Neutrophil (primary cell): ENCODE measurements at regions not wholly inside any gene's neighbourhood (a gene's known extent, or its start where the extent isn't known, plus 50 kb on each side); places are given as distances from the start of the nearest gene placed in this dataset.

Experiments used
- H3K27ac ChIP-seq: fragments of 200-600 bp; sonication (generic); 2 replicates; pipeline ENCODE4 v1.5.1; 2016; ENCODE audit warnings: mild to moderate bottlenecking, moderate library complexity
- H3K27me3 ChIP-seq: fragments of 200-600 bp; sonication (generic); 2 replicates; pipeline ENCODE4 v1.6.0; 2016; ENCODE audit warnings: mild to moderate bottlenecking
- H3K36me3 ChIP-seq: fragments of 200-600 bp; sonication (generic); 2 replicates; pipeline ENCODE4 v1.5.1; 2017
- H3K4me1 ChIP-seq, 2 experiments: fragments of 200-600 bp in 1 of 2; sonication (generic) in 1 of 2; 1 replicate in 1 of 2; 2 replicates in 1 of 2; pipeline versions ENCODE4 v1.5.1 to v1.6.1; 2013 to 2016; ENCODE audit warnings: low read depth in 1 of 2, low read length in 1 of 2, mild to moderate bottlenecking in 1 of 2, moderate library complexity in 1 of 2; ENCODE audit not compliant: control insufficient read depth in 1 of 2, insufficient read depth in 1 of 2
- H3K4me3 ChIP-seq, 2 experiments: fragments of 200-600 bp in 1 of 2; sonication (generic) in 1 of 2; 1 replicate in 1 of 2; 2 replicates in 1 of 2; pipeline ENCODE4 v1.5.1; 2013 to 2016; ENCODE audit warnings: low read depth in 1 of 2, low read length in 1 of 2, mild to moderate bottlenecking in 1 of 2, moderate library complexity in 1 of 2
- H3K9me3 ChIP-seq: fragments of 200-600 bp; sonication (generic); 2 replicates; pipeline ENCODE4 v1.5.1; 2016
- TF ChIP-seq, protein P1 (sequence below): fragments of 200-600 bp; sonication (generic); IDR thresholded peaks from 2 replicates; pipeline ENCODE4 v1.5.1; 2016; ENCODE audit warnings: antibody characterized with exemption

GRCh38 chr6:163726037-163726695 lies 311.6 kb downstream of the QKI start:
- Histone ChIP-seq H3K9me3 (no peaks in the 10 kb centered on the region), H3K36me3 (no peaks in the 10 kb centered on the region), H3K27me3 (no peaks in the 10 kb centered on the region), H3K4me1 (no peaks in the 10 kb centered on the region), H3K27ac (no peak overlapping the region), H3K4me3 (no peak overlapping the region)
- TF ChIP-seq, protein P1, sequence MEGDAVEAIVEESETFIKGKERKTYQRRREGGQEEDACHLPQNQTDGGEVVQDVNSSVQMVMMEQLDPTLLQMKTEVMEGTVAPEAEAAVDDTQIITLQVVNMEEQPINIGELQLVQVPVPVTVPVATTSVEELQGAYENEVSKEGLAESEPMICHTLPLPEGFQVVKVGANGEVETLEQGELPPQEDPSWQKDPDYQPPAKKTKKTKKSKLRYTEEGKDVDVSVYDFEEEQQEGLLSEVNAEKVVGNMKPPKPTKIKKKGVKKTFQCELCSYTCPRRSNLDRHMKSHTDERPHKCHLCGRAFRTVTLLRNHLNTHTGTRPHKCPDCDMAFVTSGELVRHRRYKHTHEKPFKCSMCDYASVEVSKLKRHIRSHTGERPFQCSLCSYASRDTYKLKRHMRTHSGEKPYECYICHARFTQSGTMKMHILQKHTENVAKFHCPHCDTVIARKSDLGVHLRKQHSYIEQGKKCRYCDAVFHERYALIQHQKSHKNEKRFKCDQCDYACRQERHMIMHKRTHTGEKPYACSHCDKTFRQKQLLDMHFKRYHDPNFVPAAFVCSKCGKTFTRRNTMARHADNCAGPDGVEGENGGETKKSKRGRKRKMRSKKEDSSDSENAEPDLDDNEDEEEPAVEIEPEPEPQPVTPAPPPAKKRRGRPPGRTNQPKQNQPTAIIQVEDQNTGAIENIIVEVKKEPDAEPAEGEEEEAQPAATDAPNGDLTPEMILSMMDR = no peak

GRCh38 chr6:163725008-163725941 lies 310.8 kb downstream of the QKI start:
- TF ChIP-seq, protein P1 = no peak
- H3K4me3 ChIP-seq = no peak overlapping the region
- no peaks in the 10 kb centered on the region for H3K36me3 ChIP-seq
- no peaks in the 10 kb centered on the region for H3K9me3 ChIP-seq
- no peak overlapping the region for H3K27ac ChIP-seq
- no peaks in the 10 kb centered on the region for H3K27me3 ChIP-seq
- H3K4me1 ChIP-seq = no peaks in the 10 kb centered on the region

- Histone ChIP-seq H3K4me3 (no peak overlapping the region), H3K36me3 (no peaks in the 10 kb centered on the region), H3K27ac (no peak overlapping the region), H3K4me1 (no peaks in the 10 kb centered on the region), H3K27me3 (no peaks in the 10 kb centered on the region), H3K9me3 (no peaks in the 10 kb centered on the region)
- TF ChIP-seq, protein P1 = no peak
Measured at GRCh38 chr6:163724196-163724595, 309.7 kb downstream of the QKI start.

DNA sequence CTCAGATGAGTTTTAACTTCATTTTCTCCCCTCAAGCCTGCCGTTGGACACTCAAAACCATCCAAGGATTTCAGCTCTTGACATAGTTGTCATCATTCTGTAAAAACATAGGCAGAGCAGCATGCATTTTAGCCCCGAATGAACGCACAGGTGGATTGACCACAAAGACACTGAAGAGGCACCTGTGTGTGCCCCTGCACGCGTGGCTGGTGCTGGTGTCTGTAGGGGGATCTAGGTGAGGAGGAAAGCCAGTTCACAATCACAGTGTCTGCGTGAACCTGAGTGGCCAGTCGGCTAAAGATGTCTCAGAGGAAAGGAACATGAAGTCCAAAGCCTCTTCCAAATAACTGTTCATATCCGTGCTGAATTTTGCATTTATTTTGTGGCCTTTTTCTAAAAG lies 309.2 kb downstream of the QKI start:
- Histone ChIP-seq H3K27me3 (no peaks in the 10 kb centered on the region), H3K36me3 (no peaks in the 10 kb centered on the region), H3K4me1 (no peaks in the 10 kb centered on the region), H3K27ac (no peak overlapping the region), H3K4me3 (no peak overlapping the region), H3K9me3 (no peaks in the 10 kb centered on the region)
- TF ChIP-seq, protein P1 = no peak

GRCh38 chr6:163721922-163722692 lies 307.6 kb downstream of the QKI start:
- H3K9me3 ChIP-seq = no peaks in the 10 kb centered on the region
- no peak overlapping the region for H3K27ac ChIP-seq
- no peaks in the 10 kb centered on the region for H3K27me3 ChIP-seq
- no peak overlapping the region for H3K4me3 ChIP-seq
- H3K36me3 ChIP-seq = no peaks in the 10 kb centered on the region
- TF ChIP-seq, protein P1 = no peak
- H3K4me1 ChIP-seq = no peaks in the 10 kb centered on the region
